ENCODE measurements at regions not wholly inside any gene's neighbourhood (a gene's known extent, or its start where the extent isn't known, plus 50 kb on each side); places are given as distances from the start of the nearest gene placed in this dataset.

DNA sequence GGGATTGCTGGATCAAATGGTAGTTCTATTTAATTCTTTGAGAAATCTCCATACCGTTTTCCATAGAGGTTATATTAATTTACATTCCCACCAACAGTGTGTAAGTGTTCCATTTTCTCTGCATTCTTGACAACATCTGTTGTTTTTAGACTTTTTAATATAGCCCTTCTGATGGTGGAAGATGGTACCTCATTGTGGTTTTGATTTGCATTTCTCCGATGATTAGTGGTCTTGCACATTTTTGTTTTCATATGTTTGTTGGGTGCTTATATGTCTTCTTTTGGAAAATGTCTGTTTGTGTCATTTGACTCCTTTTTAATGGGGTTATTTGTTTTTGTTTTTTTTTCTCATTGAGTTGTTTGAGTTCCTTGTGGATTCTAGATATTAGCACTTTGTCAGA, 75.3 kb upstream of the PUDP start:
- dilution Hi-C loops (cut with MboI; ENCODE audit: extremely low pct_ligation_motif_present, low sequenced_read_pairs), result no loop called here
- Histone ChIP-seq H3K9me3 (replicated peaks; ENCODE audit: control insufficient read depth, insufficient read depth, low read length) (no peaks in the 10 kb centered on the region), H3K4me3 (replicated peaks in 1 of 3; ENCODE audit: insufficient read depth in 1 of 3, low read depth in 1 of 3, low read length in 3 of 3) (no peak overlapping the region), H3K27ac (ENCODE audit: insufficient read depth, low read depth, low read length) (no peak overlapping the region), H3K9ac (replicated peaks; ENCODE audit: extremely low read depth, insufficient read depth, low read length) (no peak overlapping the region), H4K20me1 (replicated peaks; ENCODE audit: control insufficient read depth, extremely low read depth, insufficient read depth, low read length) (no peaks in the 10 kb centered on the region), H3K36me3 (ENCODE audit: control insufficient read depth in 2 of 2, extremely low read depth in 1 of 2, insufficient read depth in 2 of 2, low read length in 2 of 2) (no peaks in the 10 kb centered on the region), H2AFZ (ENCODE audit: low read depth, low read length) (no peak overlapping the region), H3K27me3 (ENCODE audit: control insufficient read depth in 2 of 2, insufficient read depth in 2 of 2, low read length in 2 of 2) (no peaks in the 10 kb centered on the region), H3K4me1 (ENCODE audit: control insufficient read depth, extremely low read depth, insufficient read depth, low read length) (no peaks in the 10 kb centered on the region), H3K4me2 (ENCODE audit: insufficient read depth, low read length) (no peak overlapping the region), H3K9me1 (replicated peaks; ENCODE audit: control insufficient read depth, extremely low read depth, insufficient read depth, low read length) (no peaks in the 10 kb centered on the region), H3K79me2 (ENCODE audit: control insufficient read depth, insufficient read depth, low read length) (no peaks in the 10 kb centered on the region)
- no TSS peak for BruUV-seq (replicated peaks)
- ChIA-PET POLR2A (no interaction called here), CTCF (no interaction called here)
- intact Hi-C loops (cut with micrococcal nuclease), result no loop called here
- no peak for FAIRE-seq
- DNase-seq (ENCODE audit: low read depth, low spot score), result no peak
- TF ChIP-seq MYC (IDR thresholded peaks at IDR 0.05; ENCODE audit: low read depth, low read length) (no peak), CTCF (IDR thresholded peaks at IDR 0.05; ENCODE audit: extremely low read depth in 1 of 2, insufficient read depth in 1 of 2, low read depth in 1 of 2, low read length in 2 of 2) (no peak), GATA2 (IDR thresholded peaks at IDR 0.05; ENCODE audit: insufficient read depth, insufficient read length, low read depth, low read length) (no peak), FOS (IDR thresholded peaks at IDR 0.05; ENCODE audit: borderline replicate concordance, insufficient read depth, low read length) (no peak), POLR2AphosphoS5 (IDR thresholded peaks at IDR 0.05; ENCODE audit: insufficient read depth, low read depth, low read length) (no peak), EZH2 (IDR thresholded peaks at IDR 0.05; ENCODE audit: borderline replicate concordance, low read depth, low read length, severe bottlenecking) (no peak), POLR2A (IDR thresholded peaks at IDR 0.05; ENCODE audit: low read depth, low read length) (no peak), JUN (IDR thresholded peaks at IDR 0.05; ENCODE audit: borderline replicate concordance, insufficient read depth, insufficient read length, low read depth) (no peak)
- TF ChIP-seq, protein P1, sequence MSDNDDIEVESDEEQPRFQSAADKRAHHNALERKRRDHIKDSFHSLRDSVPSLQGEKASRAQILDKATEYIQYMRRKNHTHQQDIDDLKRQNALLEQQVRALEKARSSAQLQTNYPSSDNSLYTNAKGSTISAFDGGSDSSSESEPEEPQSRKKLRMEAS (IDR thresholded peaks at IDR 0.05; ENCODE audit: insufficient read depth, insufficient read length), result no peak
